Kidney (tissue), 13 donors: ENCODE measurements at regions not wholly inside any gene's neighbourhood (a gene's known extent, or its start where the extent isn't known, plus 50 kb on each side); places are given as distances from the start of the nearest gene placed in this dataset.

Experiments used
- DNase-seq, 5 donors: peaks; one replicate each; pipeline ENCODE4 v3.0.0-alpha.2; 2013 to 2020
- FAIRE-seq: peaks from 2 replicates; lab custom pipeline; 2012; peaks lifted over from hg19 to GRCh38; lab: Jason Lieb, UNC
- H3K27ac ChIP-seq, 2 donors: one replicate each; pipeline ENCODE4 v1.7.0; 2013; ENCODE audit warnings: low read depth in 2 of 2, low read length in 2 of 2, inconsistent platforms in 1 of 2
- H3K27me3 ChIP-seq: one replicate; pipeline ENCODE4 v1.7.1; 2013; ENCODE audit warnings: low read length, inconsistent platforms; ENCODE audit not compliant: control insufficient read depth, insufficient read depth
- H3K36me3 ChIP-seq, 3 donors: one replicate each; pipeline versions ENCODE4 v1.7.0 to v1.7.1; 2013; ENCODE audit warnings: low read length in 3 of 3, control low read depth in 1 of 3, inconsistent platforms in 1 of 3; ENCODE audit not compliant: insufficient read depth in 3 of 3, control insufficient read depth in 2 of 3
- H3K4me1 ChIP-seq, 3 donors: one replicate each; pipeline versions ENCODE4 v1.7.0 to v1.7.1; 2013; ENCODE audit warnings: low read length in 3 of 3, inconsistent platforms in 1 of 3, low read depth in 1 of 3; ENCODE audit not compliant: control insufficient read depth in 2 of 3, insufficient read depth in 2 of 3
- H3K4me3 ChIP-seq, 3 donors: one replicate each; pipeline versions ENCODE4 v1.7.0 to v1.8.1; 2013; ENCODE audit warnings: low read length in 3 of 3, control low read depth in 1 of 3, inconsistent platforms in 1 of 3
- H3K9ac ChIP-seq, 3 donors: one replicate each; pipeline versions ENCODE4 v1.7.0 to v1.7.1; 2013; ENCODE audit warnings: low read length in 3 of 3, control low read depth in 1 of 3, inconsistent platforms in 1 of 3
- H3K9me3 ChIP-seq, 3 donors: one replicate each; pipeline versions ENCODE4 v1.7.0 to v1.7.1; 2013; ENCODE audit warnings: low read length in 3 of 3, control low read depth in 1 of 3, inconsistent platforms in 1 of 3; ENCODE audit not compliant: control insufficient read depth in 2 of 3, insufficient read depth in 1 of 3
- CTCF ChIP-seq: IDR thresholded peaks from 3 replicates; pipeline ENCODE4 v1.5.1; 2012; ENCODE audit warnings: mild to moderate bottlenecking, moderate library complexity, borderline replicate concordance; ENCODE audit not compliant: insufficient read depth; ENCODE audit errors: extremely low read depth
- intact Hi-C: fragments of 100-400 bp; cut with DNase I; formaldehyde crosslinking; loops from one replicate; pipeline ENCODE4 v1.11.1; 2022
- donor health status: control.
- donor health status: control.
- donor health status: control.
- donor health status: control.
- donor health status: control.
- donor health status: DM: yes; HTN: yes; CAD: no.
- donor health status: Normal renal cell carcinoma (clear cell type).

GRCh38 chr18:73318739-73319479 is 451.1 kb upstream of the NETO1 start:
- no peak for TF ChIP-seq CTCF
- no peaks in the 10 kb centered on the region for H3K36me3 ChIP-seq
- H3K27ac ChIP-seq: no peak overlapping the region
- no peaks in the 10 kb centered on the region for H3K27me3 ChIP-seq
- H3K4me1 ChIP-seq: no peaks in the 10 kb centered on the region
- H3K9me3 ChIP-seq: no peaks in the 10 kb centered on the region
- H3K4me3 ChIP-seq: no peak overlapping the region
- no peak overlapping the region for H3K9ac ChIP-seq
- intact Hi-C loops: no loop called here
- DNase-seq: no peak
- FAIRE-seq: no peak

GRCh38 chr18:73316513-73316912 is 448.7 kb upstream of the NETO1 start:
- FAIRE-seq (no peak), DNase-seq (no peak)
- H3K36me3 ChIP-seq: no peaks in the 10 kb centered on the region
- H3K27me3 ChIP-seq: no peaks in the 10 kb centered on the region
- no peaks in the 10 kb centered on the region for H3K4me1 ChIP-seq
- H3K9me3 ChIP-seq: no peaks in the 10 kb centered on the region
- intact Hi-C loops: no loop called here
- no peak for TF ChIP-seq CTCF
- H3K9ac ChIP-seq: no peak overlapping the region
- H3K4me3 ChIP-seq: no peak overlapping the region
- no peak overlapping the region for H3K27ac ChIP-seq

GRCh38 chr18:73315381-73315780 is 447.6 kb upstream of the NETO1 start:
- Histone ChIP-seq H3K9ac (no peak overlapping the region), H3K9me3 (no peaks in the 10 kb centered on the region), H3K4me3 (no peak overlapping the region), H3K27ac (no peak overlapping the region), H3K27me3 (no peaks in the 10 kb centered on the region), H3K4me1 (no peaks in the 10 kb centered on the region), H3K36me3 (no peaks in the 10 kb centered on the region)
- FAIRE-seq (no peak), DNase-seq (no peak)
- intact Hi-C loops: no loop called here
- no peak for TF ChIP-seq CTCF

GRCh38 chr18:73313476-73313875 is 445.7 kb upstream of the NETO1 start:
- no peak overlapping the region for H3K27ac ChIP-seq
- no peaks in the 10 kb centered on the region for H3K9me3 ChIP-seq
- FAIRE-seq (no peak), DNase-seq (no peak)
- no peaks in the 10 kb centered on the region for H3K4me1 ChIP-seq
- TF ChIP-seq CTCF: no peak
- H3K27me3 ChIP-seq: no peaks in the 10 kb centered on the region
- H3K4me3 ChIP-seq: no peak overlapping the region
- intact Hi-C loops: no loop called here
- H3K9ac ChIP-seq: no peak overlapping the region
- H3K36me3 ChIP-seq: no peaks in the 10 kb centered on the region
